BLaER1 treated with 17β-estradiol and CSF1 and Interleukin-3, amounts not matched to agents 10 nM and 100 nM (cell line): ENCODE measurements at regions not wholly inside any gene's neighbourhood (a gene's known extent, or its start where the extent isn't known, plus 50 kb on each side); places are given as distances from the start of the nearest gene placed in this dataset.

Source experiments
- H3K27ac ChIP-seq, 11 experiments: shearing (Covaris generic); formaldehyde crosslinking; 2 replicates each; pipeline ENCODE4 v1.8.1; 2022
- H3K27me3 ChIP-seq, 11 experiments: shearing (Covaris generic); formaldehyde crosslinking; 2 replicates each; pipeline ENCODE4 v1.8.1; 2022
- H3K36me3 ChIP-seq, 11 experiments: shearing (Covaris generic); formaldehyde crosslinking; 2 replicates each; pipeline ENCODE4 v1.8.1; 2022
- H3K4me1 ChIP-seq, 10 experiments: shearing (Covaris generic); formaldehyde crosslinking; 2 replicates each; pipeline ENCODE4 v1.8.1; 2022
- H3K4me2 ChIP-seq, 11 experiments: shearing (Covaris generic); formaldehyde crosslinking; 2 replicates each; pipeline ENCODE4 v1.8.1; 2022
- H3K4me3 ChIP-seq, 10 experiments: shearing (Covaris generic); formaldehyde crosslinking; 2 replicates each; pipeline ENCODE4 v1.8.1; 2022
- H3K9ac ChIP-seq, 11 experiments: shearing (Covaris generic); formaldehyde crosslinking; 2 replicates each; pipeline ENCODE4 v1.8.1; 2022
- H3K9me3 ChIP-seq, 11 experiments: shearing (Covaris generic); formaldehyde crosslinking; replicated peaks in 1 of 11; 2 replicates each; pipeline ENCODE4 v1.8.1; 2022
- H4K20me1 ChIP-seq, 11 experiments: shearing (Covaris generic); formaldehyde crosslinking; 2 replicates each; pipeline ENCODE4 v1.8.1; 2022
- Cebpa-rat ChIP-seq, 11 experiments: shearing (Covaris generic); IDR thresholded peaks; 2 replicates each; pipeline ENCODE4 v1.8.1; 2022

DNA sequence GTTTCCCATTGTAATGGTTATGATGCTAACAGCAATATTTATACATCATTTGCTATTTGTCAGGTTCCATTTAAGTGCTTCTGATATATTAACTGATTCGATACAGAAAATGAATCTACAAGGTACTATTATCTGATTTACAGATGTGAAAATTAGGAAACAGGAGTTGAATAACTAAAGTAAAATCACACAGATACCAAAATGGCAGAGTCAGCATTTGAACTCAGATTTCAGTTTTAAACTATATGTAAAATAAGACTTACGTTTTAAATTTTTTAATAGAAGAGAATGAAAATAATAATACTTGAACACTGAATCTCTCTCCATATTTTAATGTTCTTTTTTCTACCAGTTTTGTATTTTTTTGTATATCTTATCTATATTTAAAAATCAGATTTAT, 313.2 kb downstream of the MDFIC start:
- no peak overlapping the region for H3K4me3 ChIP-seq
- H3K9ac ChIP-seq: no peak overlapping the region
- H4K20me1 ChIP-seq: no peaks in the 10 kb centered on the region
- no peaks in the 10 kb centered on the region for H3K36me3 ChIP-seq
- no peak overlapping the region for H3K4me2 ChIP-seq
- H3K27ac ChIP-seq: no peak overlapping the region
- no peak for TF ChIP-seq Cebpa-rat (IDR thresholded peaks at IDR 0.05)
- peaks cover 0 to 10% (median 6%) of the 10 kb centered on the region in 10 experiments; a peak in 9 of 20 replicates for H3K4me1 ChIP-seq
- H3K9me3 ChIP-seq: 0 out of 22 replicates have a peak, but pooled peaks cover 0 to 4% (median 0%) of the 10 kb centered on the region in 11 experiments
- no peaks in the 10 kb centered on the region for H3K27me3 ChIP-seq

GRCh38 chr7:115233809-115234208, 311.9 kb downstream of the MDFIC start:
- TF ChIP-seq Cebpa-rat (IDR thresholded peaks at IDR 0.05): no peak
- H3K9ac ChIP-seq: no peak overlapping the region
- H3K4me3 ChIP-seq: no peak overlapping the region
- 0 out of 22 replicates have a peak, but pooled peaks cover 0 to 4% (median 0%) of the 10 kb centered on the region in 11 experiments for H3K9me3 ChIP-seq
- H3K27me3 ChIP-seq: no peaks in the 10 kb centered on the region
- no peak overlapping the region for H3K27ac ChIP-seq
- H3K4me2 ChIP-seq: no peak overlapping the region
- H3K36me3 ChIP-seq: no peaks in the 10 kb centered on the region
- H3K4me1 ChIP-seq: peaks cover 0 to 22% (median 12%) of the 10 kb centered on the region in 10 experiments; a peak in 11 of 20 replicates
- no peaks in the 10 kb centered on the region for H4K20me1 ChIP-seq

DNA sequence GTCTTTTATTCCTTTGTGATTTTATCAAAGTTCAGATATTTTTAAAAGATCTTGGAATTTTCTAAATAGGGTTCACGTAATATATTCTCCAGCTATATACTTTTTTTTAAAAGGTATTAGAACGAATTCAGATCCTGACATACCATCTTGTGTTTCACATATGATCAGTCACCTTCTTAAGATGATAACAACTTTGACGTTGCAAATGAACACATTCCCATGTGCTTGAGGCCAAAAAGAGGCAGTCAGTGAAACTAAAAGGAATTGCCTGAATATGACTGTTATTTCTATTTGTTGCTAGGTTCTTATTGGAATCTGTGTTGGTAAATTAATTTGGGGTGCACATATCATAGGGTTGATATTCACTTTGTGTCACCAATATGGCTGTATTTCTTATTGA, 310.1 kb downstream of the MDFIC start:
- Histone ChIP-seq H3K27me3 (no peaks in the 10 kb centered on the region), H4K20me1 (no peaks in the 10 kb centered on the region), H3K27ac (no peak overlapping the region; a peak in 1 of 22 replicates), H3K36me3 (no peaks in the 10 kb centered on the region), H3K4me2 (no peak overlapping the region), H3K9ac (no peak overlapping the region), H3K9me3 (0 out of 22 replicates have a peak, but pooled peaks cover 0 to 4% (median 0%) of the 10 kb centered on the region in 11 experiments), H3K4me3 (no peak overlapping the region), H3K4me1 (peaks cover 0 to 23% (median 12%) of the 10 kb centered on the region in 10 experiments; a peak in 11 of 20 replicates)
- no peak for TF ChIP-seq Cebpa-rat (IDR thresholded peaks at IDR 0.05)

GRCh38 chr7:115230882-115231571, 309.1 kb downstream of the MDFIC start:
- Histone ChIP-seq H3K4me1 (peaks cover 0 to 23% (median 12%) of the 10 kb centered on the region in 10 experiments; a peak in 11 of 20 replicates), H3K27ac (peak overlapping the region in 1 of 11 experiments; percentile 12; a peak in 1 of 22 replicates), H3K9ac (no peak overlapping the region), H3K27me3 (no peaks in the 10 kb centered on the region), H4K20me1 (no peaks in the 10 kb centered on the region), H3K36me3 (no peaks in the 10 kb centered on the region), H3K4me3 (no peak overlapping the region), H3K9me3 (0 out of 22 replicates have a peak, but pooled peaks cover 0 to 4% (median 0%) of the 10 kb centered on the region in 11 experiments), H3K4me2 (peak overlapping the region in 2 of 11 experiments; percentile 22 to 46; a peak in 4 of 22 replicates)
- no peak for TF ChIP-seq Cebpa-rat (IDR thresholded peaks at IDR 0.05)

DNA sequence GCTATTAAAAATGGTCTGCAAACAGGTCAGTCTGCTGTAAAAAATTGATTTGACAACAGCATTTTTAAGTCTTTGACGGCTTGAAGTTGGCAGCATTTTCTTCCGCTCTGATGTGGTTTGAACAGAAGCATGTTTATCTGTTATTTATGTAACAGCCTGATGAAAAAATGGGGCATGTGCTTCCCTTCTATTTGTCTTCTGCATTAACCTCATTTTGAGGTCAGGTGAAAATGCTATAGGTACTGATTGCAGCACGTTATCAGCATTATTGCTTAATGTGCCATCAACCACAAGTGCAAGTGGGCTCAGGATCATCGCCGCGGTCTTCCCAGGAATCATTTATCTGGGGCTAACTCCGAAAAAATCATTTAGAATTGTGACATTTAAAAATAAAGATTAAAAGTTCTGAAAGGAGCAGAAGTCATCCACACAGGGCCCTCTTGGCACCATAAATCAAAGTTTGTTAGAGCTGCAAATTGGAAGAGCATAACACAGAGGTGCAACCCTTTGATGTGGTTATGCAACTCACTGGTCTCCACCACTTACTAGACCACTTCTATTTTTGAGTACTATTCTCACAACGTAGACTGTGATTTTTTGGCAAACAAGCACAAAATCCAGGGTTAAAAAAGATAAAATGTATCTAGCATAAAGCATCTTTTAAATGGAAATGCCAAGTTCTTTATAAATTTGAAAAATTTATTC, 307.7 kb downstream of the MDFIC start:
- Histone ChIP-seq H3K27me3 (no peaks in the 10 kb centered on the region), H3K4me3 (no peak overlapping the region), H3K27ac (no peak overlapping the region), H3K4me2 (peak overlapping the region in 7 of 11 experiments; percentile 3 to 38 (median 14); a peak in 9 of 22 replicates), H3K36me3 (no peaks in the 10 kb centered on the region), H3K4me1 (peaks cover 0 to 23% (median 12%) of the 10 kb centered on the region in 10 experiments; a peak in 11 of 20 replicates), H4K20me1 (no peaks in the 10 kb centered on the region), H3K9me3 (no peaks in the 10 kb centered on the region), H3K9ac (no peak overlapping the region)
- no peak for TF ChIP-seq Cebpa-rat (IDR thresholded peaks at IDR 0.05)

- no peak overlapping the region for H3K4me2 ChIP-seq
- H3K27me3 ChIP-seq: no peaks in the 10 kb centered on the region
- peaks cover 0 to 23% (median 12%) of the 10 kb centered on the region in 10 experiments; a peak in 11 of 20 replicates for H3K4me1 ChIP-seq
- no peak overlapping the region for H3K27ac ChIP-seq
- no peaks in the 10 kb centered on the region for H3K9me3 ChIP-seq
- no peak for TF ChIP-seq Cebpa-rat (IDR thresholded peaks at IDR 0.05)
- no peak overlapping the region for H3K4me3 ChIP-seq
- H3K36me3 ChIP-seq: no peaks in the 10 kb centered on the region
- H3K9ac ChIP-seq: no peak overlapping the region
- H4K20me1 ChIP-seq: no peaks in the 10 kb centered on the region
Measured at GRCh38 chr7:115227473-115228235, 305.8 kb downstream of the MDFIC start.

- Histone ChIP-seq H3K9me3 (no peaks in the 10 kb centered on the region), H3K36me3 (no peaks in the 10 kb centered on the region), H3K9ac (no peak overlapping the region), H3K4me3 (no peak overlapping the region), H4K20me1 (no peaks in the 10 kb centered on the region), H3K4me2 (no peak overlapping the region), H3K4me1 (peaks cover 0 to 23% (median 12%) of the 10 kb centered on the region in 10 experiments; a peak in 11 of 20 replicates), H3K27me3 (no peaks in the 10 kb centered on the region), H3K27ac (no peak overlapping the region)
- no peak for TF ChIP-seq Cebpa-rat (IDR thresholded peaks at IDR 0.05)
Measured at GRCh38 chr7:115226410-115226809, 304.5 kb downstream of the MDFIC start.

DNA sequence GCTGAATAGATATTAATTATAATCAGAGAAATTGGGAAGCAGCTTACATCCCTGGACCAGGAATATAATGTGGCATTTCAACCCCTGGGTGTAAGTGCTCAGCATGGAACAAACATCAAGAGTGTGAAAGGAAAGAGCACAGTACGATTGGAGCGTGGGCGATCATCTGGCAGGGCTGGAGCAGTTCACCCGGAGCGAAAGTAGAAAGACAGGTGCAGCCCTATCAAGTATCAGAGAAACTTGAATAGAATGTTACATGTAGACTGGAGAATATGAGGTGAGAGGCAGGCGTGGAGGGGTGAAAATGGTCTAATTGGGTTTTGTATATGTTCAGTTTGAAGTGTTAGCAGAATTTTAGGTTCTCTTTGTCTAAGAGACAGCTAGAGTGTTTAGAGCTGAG, 303.0 kb downstream of the MDFIC start:
- TF ChIP-seq Cebpa-rat (IDR thresholded peaks at IDR 0.05): no peak
- Histone ChIP-seq H3K36me3 (no peaks in the 10 kb centered on the region), H3K4me1 (peaks cover 0 to 12% (median 7%) of the 10 kb centered on the region in 10 experiments; a peak in 9 of 20 replicates), H3K9me3 (no peaks in the 10 kb centered on the region), H4K20me1 (no peaks in the 10 kb centered on the region), H3K4me2 (no peak overlapping the region), H3K27me3 (no peaks in the 10 kb centered on the region), H3K9ac (no peak overlapping the region), H3K4me3 (no peak overlapping the region), H3K27ac (no peak overlapping the region)

GRCh38 chr7:115223959-115224358, 302.1 kb downstream of the MDFIC start:
- Histone ChIP-seq H3K9me3 (no peaks in the 10 kb centered on the region), H3K4me2 (no peak overlapping the region), H3K36me3 (no peaks in the 10 kb centered on the region), H3K4me1 (peaks cover 0 to 2% (median 0%) of the 10 kb centered on the region in 10 experiments; a peak in 3 of 20 replicates), H3K27me3 (no peaks in the 10 kb centered on the region), H3K4me3 (no peak overlapping the region), H4K20me1 (no peaks in the 10 kb centered on the region), H3K27ac (no peak overlapping the region), H3K9ac (no peak overlapping the region)
- TF ChIP-seq Cebpa-rat (IDR thresholded peaks at IDR 0.05): no peak
